HEK293T (cell line): ENCODE measurements at regions not wholly inside any gene's neighbourhood (a gene's known extent, or its start where the extent isn't known, plus 50 kb on each side); places are given as distances from the start of the nearest gene placed in this dataset.

Source experiments
- CTCF ChIA-PET: fragments of 350-600 bp; formaldehyde crosslinking; extraction: SDS; loops from one replicate; lab custom pipeline; 2021; ENCODE audit warnings: antibody characterized with exemption, inconsistent platforms; lab: Yijun Ruan, JAX
- POLR2A ChIA-PET: fragments of 350-600 bp; formaldehyde crosslinking; extraction: SDS; loops from one replicate; lab custom pipeline; 2020; ENCODE audit warnings: antibody characterized with exemption, inconsistent platforms; lab: Yijun Ruan, JAX
- DNase-seq: peaks from one replicate; pipeline ENCODE4 v3.0.0; 2012; ENCODE audit warnings: mixed read lengths; ENCODE audit errors: extremely low spot score
- ARNT ChIP-seq: fragments of 450-650 bp; IDR thresholded peaks from 2 replicates; pipeline ENCODE4 v1.6.1; 2017; ENCODE audit warnings: mild to moderate bottlenecking
- BHLHE40 ChIP-seq: fragments of 450-650 bp; IDR thresholded peaks from 2 replicates; pipeline ENCODE4 v1.6.1; 2016; ENCODE audit warnings: mild to moderate bottlenecking, moderate library complexity, borderline replicate concordance
- CTBP1 ChIP-seq: fragments of 450-650 bp; IDR thresholded peaks from 2 replicates; pipeline ENCODE4 v1.6.1; 2016; ENCODE audit warnings: borderline replicate concordance
- ELF4 ChIP-seq: fragments of 450-650 bp; IDR thresholded peaks from 2 replicates; pipeline ENCODE4 v1.6.1; 2017; ENCODE audit warnings: antibody characterized with exemption
- FOXA1 ChIP-seq: fragments of 450-650 bp; IDR thresholded peaks from 2 replicates; pipeline ENCODE4 v1.6.1; 2016; ENCODE audit warnings: mild to moderate bottlenecking
- FOXK2 ChIP-seq: fragments of 450-650 bp; IDR thresholded peaks from 2 replicates; pipeline ENCODE4 v1.6.1; 2016; ENCODE audit warnings: mild to moderate bottlenecking
- FOXM1 ChIP-seq: fragments of 450-650 bp; IDR thresholded peaks from 2 replicates; pipeline ENCODE4 v1.6.1; 2017; ENCODE audit warnings: mild to moderate bottlenecking, borderline replicate concordance
- HDGF ChIP-seq: fragments of 450-650 bp; IDR thresholded peaks from 2 replicates; pipeline ENCODE4 v1.6.1; 2017; ENCODE audit warnings: antibody characterized with exemption, borderline replicate concordance
- L3MBTL2 ChIP-seq: fragments of 450-650 bp; conservative IDR thresholded peaks from 2 replicates; pipeline ENCODE4 v1.6.1; 2016; ENCODE audit warnings: mild to moderate bottlenecking
- LEF1 ChIP-seq: fragments of 450-650 bp; IDR thresholded peaks from 2 replicates; pipeline ENCODE4 v1.6.1; 2017; ENCODE audit warnings: mild to moderate bottlenecking, borderline replicate concordance
- NFRKB ChIP-seq: fragments of 450-650 bp; IDR thresholded peaks from 2 replicates; pipeline ENCODE4 v1.6.1; 2016; ENCODE audit warnings: mild to moderate bottlenecking, moderate library complexity
- PKNOX1 ChIP-seq: fragments of 450-650 bp; IDR thresholded peaks from 2 replicates; pipeline ENCODE4 v1.6.1; 2016
- SP1 ChIP-seq: fragments of 450-650 bp; IDR thresholded peaks from 2 replicates; pipeline ENCODE4 v1.6.1; 2017
- SUZ12 ChIP-seq: fragments of 450-650 bp; IDR thresholded peaks from 2 replicates; pipeline ENCODE4 v1.6.1; 2016; ENCODE audit warnings: mild to moderate bottlenecking
- TARDBP ChIP-seq: fragments of 450-650 bp; IDR thresholded peaks from 2 replicates; pipeline ENCODE4 v1.6.1; 2016
- ZNF384 ChIP-seq: fragments of 450-650 bp; IDR thresholded peaks from 2 replicates; pipeline ENCODE4 v1.6.1; 2016

GRCh38 chr2:226446406-226447001 is 353.1 kb downstream of the IRS1 start:
- DNase-seq, result no peak
- ChIA-PET CTCF (no interaction called here), POLR2A (no interaction called here)
- TF ChIP-seq NFRKB (no peak), ELF4 (no peak), SP1 (no peak), TARDBP (no peak), PKNOX1 (no peak), FOXK2 (no peak), ARNT (no peak), L3MBTL2 (no peak), ZNF384 (no peak), SUZ12 (no peak), CTBP1 (no peak), FOXM1 (no peak), FOXA1 (no peak), BHLHE40 (no peak)

GRCh38 chr2:226445216-226445861 is 354.3 kb downstream of the IRS1 start:
- POLR2A ChIA-PET, result no interaction called here
- DNase-seq, result no peak
- CTCF ChIA-PET, result no interaction called here
- no peak for TF ChIP-seq SP1
- no peak for TF ChIP-seq CTBP1
- no peak for TF ChIP-seq FOXA1
- TF ChIP-seq LEF1, result no peak
- TF ChIP-seq ARNT, result no peak
- no peak for TF ChIP-seq FOXK2
- no peak for TF ChIP-seq HDGF
- TF ChIP-seq ZNF384, result no peak
- TF ChIP-seq FOXM1, result no peak
- no peak for TF ChIP-seq NFRKB
- TF ChIP-seq L3MBTL2, result no peak
- no peak for TF ChIP-seq PKNOX1
- TF ChIP-seq ELF4, result no peak
- no peak for TF ChIP-seq BHLHE40

- CTCF ChIA-PET, result no interaction called here
- POLR2A ChIA-PET, result no interaction called here
- no peak for DNase-seq
- TF ChIP-seq L3MBTL2 (no peak), FOXA1 (no peak), FOXK2 (no peak), BHLHE40 (no peak), ELF4 (no peak), ARNT (no peak), PKNOX1 (no peak), HDGF (no peak), ZNF384 (no peak), SP1 (no peak), FOXM1 (no peak), SUZ12 (no peak)
These were observed 356.5 kb downstream of the IRS1 start for GRCh38 chr2:226443112-226443511.

GRCh38 chr2:226440127-226440918 is 359.3 kb downstream of the IRS1 start:
- no peak for DNase-seq
- CTCF ChIA-PET, result no interaction called here
- POLR2A ChIA-PET, result no interaction called here
- TF ChIP-seq CTBP1 (no peak), BHLHE40 (no peak), ELF4 (no peak), PKNOX1 (no peak), NFRKB (no peak), ZNF384 (no peak), L3MBTL2 (no peak), ARNT (no peak), FOXK2 (no peak), SUZ12 (no peak), FOXA1 (no peak), HDGF (no peak), LEF1 (no peak), SP1 (no peak), TARDBP (no peak), FOXM1 (no peak)

GRCh38 chr2:226439337-226439736 is 360.3 kb downstream of the IRS1 start:
- CTCF ChIA-PET, result no interaction called here
- no peak for TF ChIP-seq FOXM1
- TF ChIP-seq FOXA1, result no peak
- TF ChIP-seq SP1, result no peak
- TF ChIP-seq ZNF384, result no peak
- TF ChIP-seq FOXK2, result no peak
- no peak for TF ChIP-seq NFRKB
- TF ChIP-seq ELF4, result no peak
- no peak for TF ChIP-seq ARNT
- no peak for TF ChIP-seq PKNOX1
- no peak for TF ChIP-seq TARDBP
- no peak for TF ChIP-seq LEF1
- TF ChIP-seq SUZ12, result no peak
- no peak for TF ChIP-seq CTBP1
- TF ChIP-seq HDGF, result no peak
- TF ChIP-seq L3MBTL2, result no peak
- no peak for TF ChIP-seq BHLHE40
- DNase-seq, result no peak
- POLR2A ChIA-PET, result no interaction called here
